Midbrain (tissue), 1 donor: ENCODE measurements at regions not wholly inside any gene's neighbourhood (a gene's known extent, or its start where the extent isn't known, plus 50 kb on each side); places are given as distances from the start of the nearest gene placed in this dataset.

Experiments used
- DNase-seq: peaks from one replicate; lab custom pipeline; 2025; lab: John Stamatoyannopoulos, UW

GRCh38 chr18:65411061-65411460 is 339.8 kb upstream of the CDH7 start:
- DNase-seq, result no peak

DNA sequence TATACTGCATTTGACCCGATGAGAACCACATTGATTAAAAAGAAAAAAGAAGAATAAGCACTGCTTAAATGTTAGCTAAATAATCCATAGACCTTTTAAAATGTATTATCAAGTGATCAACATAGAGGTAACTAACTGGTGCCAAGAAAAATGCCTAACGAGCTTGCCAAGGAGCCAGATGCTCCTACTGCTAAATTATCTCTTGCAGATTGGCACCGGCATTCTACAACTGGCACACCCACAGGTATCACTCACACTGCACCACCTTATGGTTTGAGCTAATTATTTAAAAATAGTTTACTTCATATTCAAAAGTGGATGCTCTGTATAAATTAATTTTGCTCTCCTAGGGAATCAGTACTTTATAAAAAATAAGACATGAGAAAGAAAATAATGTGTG is 341.6 kb upstream of the CDH7 start:
- no peak for DNase-seq

DNA sequence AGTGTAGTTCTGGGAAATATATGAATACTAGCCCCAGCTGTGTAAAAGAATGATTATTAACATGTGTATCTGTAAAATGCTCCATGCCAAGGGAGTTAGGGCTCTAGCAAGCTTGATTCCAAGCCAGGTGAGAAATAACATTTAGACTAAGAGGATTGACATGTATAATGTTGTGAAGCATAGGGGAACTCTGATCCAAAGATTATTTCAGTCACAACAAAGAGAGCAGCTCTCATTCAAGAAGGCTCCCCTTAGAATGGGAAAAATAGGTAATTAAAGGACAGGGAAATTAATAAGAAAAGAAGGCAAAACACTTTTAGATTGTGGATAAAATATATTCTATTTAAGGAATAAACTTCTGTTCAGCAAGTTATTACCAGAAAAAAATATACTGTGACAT is 347.3 kb upstream of the CDH7 start:
- DNase-seq, result no peak

- DNase-seq, result no peak
These were observed 351.7 kb upstream of the CDH7 start for GRCh38 chr18:65399091-65399490.

DNA sequence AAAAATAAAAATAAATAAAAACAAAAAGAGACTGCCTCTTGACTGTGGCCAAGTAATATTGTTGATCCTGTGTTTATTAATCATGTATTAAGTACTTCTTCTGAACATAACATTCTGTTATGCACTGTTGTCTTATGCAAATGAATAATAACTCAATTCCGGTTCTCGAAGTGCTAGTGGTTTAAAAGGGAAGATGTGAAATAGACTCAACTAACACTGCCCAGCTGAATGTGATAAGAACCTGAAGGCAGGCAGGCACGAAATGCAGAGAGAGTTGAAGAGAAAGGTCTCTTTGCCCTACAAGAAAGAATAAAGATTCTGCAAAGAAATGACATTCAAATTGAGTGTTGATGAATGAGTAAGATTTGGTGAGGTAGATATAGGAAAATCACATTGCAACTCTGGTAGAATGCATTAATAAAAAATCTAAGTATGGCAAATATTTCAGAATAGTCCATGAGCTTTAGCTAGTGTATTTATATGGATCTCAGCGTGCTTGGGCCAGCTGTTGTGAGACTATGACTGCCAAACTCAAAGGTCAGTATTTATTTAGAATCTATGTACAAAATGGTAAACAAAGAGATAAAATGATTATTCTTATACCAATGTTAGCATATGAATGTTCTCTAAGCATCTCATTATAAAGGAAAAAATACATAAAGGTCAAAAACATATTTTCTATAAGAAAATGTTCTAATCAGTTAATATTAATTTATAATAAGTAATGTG is 352.3 kb upstream of the CDH7 start:
- no peak for DNase-seq

DNA sequence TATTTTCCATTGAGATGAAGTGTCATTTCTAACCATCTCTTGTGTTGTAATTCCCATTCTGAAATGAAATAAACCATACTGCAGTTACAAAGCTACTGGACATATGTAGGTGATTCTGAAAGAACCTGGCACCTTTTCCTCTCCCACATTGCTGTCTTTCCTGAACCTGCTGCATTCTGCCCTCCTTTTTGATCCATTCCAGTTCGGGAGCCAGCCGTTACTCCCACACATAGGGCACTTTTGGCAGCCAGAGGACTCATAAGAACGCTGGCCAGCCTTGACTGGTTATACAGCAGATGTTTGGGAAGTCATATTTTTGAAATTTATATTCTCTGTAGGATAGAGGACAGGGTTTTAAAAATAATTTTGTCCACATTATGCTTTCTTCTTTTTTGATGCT is 369.8 kb upstream of the CDH7 start:
- DNase-seq, result no peak

DNA sequence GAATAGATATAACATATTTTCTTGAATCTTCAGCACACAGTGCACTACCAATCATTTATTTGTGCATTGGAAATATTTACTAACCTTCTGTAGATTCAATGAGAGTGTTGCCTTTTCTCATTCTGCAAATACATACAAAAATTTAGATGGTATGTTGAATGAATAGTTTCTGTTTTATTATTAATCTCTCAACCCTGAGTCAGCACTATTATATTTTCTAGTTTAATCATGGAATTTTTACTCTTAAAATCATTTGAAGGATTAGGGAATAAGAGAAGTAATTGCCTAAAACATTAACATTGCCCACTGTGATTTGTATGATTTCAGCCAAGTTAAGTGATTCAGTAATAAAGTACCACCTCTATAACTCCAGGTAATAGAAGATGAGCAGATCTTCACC is 370.2 kb upstream of the CDH7 start:
- DNase-seq, result no peak

GRCh38 chr18:65372904-65373303 is 377.9 kb upstream of the CDH7 start:
- DNase-seq, result no peak

GRCh38 chr18:65365245-65365980 is 385.4 kb upstream of the CDH7 start:
- DNase-seq, result no peak

- no peak for DNase-seq
These were observed 386.7 kb upstream of the CDH7 start for GRCh38 chr18:65363911-65364632.

- no peak for DNase-seq
These were observed 387.8 kb upstream of the CDH7 start for GRCh38 chr18:65363011-65363410.

DNA sequence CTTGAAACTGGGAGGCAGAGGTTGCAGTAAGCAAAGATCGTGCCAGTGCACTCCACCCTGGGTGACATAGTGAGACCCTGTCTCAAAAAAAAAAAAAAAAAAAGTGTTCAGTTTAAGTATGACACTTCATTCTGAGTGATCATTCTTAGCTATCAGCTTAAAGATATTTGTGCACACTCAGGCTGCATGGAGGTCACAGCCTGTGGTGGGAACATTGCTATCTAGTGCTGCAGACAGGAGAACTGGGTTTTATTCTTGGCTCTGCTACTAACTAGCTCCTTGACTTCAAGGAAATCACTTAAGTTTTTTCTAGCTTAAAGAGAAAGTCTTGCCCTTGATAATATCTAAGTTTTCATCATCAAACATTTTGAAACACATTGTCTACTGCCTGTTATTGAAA is 391.3 kb upstream of the CDH7 start:
- DNase-seq, result no peak

GRCh38 chr18:65358306-65358705 is 392.5 kb upstream of the CDH7 start:
- DNase-seq, result no peak

DNA sequence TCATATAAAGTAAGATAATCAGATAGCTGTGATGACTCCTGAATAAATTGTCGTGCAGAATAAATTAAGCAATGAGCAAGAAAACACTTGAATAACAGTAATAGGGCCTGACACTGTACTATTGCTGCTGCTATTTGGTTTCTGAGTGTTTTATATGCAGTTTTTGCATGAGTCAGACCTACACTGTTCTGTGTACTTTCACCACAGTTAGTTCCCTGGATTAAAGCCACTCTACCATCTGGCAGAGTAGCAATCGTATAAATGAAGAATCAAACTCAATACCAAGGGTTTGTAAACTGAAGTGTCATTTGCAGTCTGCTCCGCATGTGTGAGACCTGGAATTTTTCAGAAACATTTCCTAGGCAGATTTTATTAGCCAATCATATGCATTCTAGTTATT is 398.6 kb upstream of the CDH7 start:
- no peak for DNase-seq

DNA sequence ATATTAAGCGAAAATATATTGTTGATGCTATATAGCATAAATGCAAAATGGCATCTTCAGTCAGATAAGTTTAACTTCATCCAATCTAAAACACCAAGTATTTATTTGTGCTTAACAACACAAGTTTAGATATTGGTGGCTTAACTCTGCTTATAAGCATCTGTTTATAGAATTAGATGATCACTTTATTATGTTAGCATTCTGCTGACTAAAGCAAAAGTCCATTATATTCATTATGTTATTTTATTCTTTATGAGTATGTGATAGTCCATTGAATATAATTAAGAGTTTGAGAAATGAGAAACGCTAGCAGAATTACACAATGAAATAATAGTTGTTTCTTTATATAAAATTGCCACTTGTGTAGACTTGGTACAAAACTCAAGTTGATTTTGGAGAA is 401.2 kb upstream of the CDH7 start:
- no peak for DNase-seq

DNA sequence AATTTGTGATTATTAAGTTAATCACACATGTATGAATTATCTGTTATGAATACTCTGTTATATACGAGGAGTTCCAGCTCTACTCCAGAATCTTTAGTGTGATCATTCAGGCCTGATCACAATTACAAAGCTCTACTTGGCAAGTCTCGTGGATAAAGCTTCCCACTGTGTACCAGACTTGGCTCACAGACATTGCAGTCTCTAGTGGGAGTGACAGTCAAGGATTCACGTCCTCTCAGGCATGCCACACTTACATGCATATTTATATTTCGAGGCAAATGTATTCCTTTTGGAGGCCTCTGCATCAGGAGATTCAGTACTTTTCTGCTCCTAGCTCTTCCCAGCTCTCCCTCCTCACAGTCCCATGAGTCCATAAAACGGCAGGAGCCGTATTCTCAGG is 403.4 kb upstream of the CDH7 start:
- no peak for DNase-seq

DNA sequence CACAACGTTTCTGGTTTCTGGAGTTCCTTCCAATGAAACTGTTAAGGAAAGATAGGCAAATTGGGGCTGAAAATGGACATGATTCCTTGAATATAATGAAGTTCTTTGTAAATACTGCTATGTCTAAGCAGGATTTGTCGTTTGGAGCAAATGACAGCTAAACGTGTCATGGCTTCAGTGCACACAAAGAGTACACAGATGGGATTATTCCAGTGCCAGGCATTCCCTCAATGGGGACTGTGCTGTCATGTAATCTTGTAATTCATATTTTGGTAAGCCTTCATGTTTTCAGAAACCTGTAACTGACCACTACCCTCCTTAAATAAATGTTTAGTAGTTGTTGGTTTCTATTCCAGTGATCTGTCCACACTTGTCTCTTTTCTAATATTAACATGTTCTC is 404.7 kb upstream of the CDH7 start:
- DNase-seq, result no peak

GRCh38 chr18:65343571-65343970 is 407.2 kb upstream of the CDH7 start:
- DNase-seq, result no peak

DNA sequence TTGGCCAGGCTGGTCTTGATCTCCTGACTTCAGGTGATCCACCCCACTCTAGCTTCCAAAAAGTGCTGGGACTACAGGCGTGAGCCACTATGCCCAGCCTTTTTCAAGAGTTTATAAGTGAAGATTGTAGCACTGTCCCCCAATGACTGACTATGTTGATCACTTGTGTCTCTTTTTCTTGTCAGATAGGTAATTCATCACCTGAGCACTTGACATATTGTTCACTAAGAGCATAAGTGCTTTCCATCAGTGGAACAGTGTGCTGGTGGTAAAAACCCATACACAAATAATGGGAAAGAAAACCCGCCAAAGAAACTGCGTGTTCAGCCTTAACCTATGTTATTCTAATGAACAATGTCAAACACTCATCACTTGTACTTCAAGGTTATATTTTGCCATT is 414.4 kb upstream of the CDH7 start:
- DNase-seq, result no peak

DNA sequence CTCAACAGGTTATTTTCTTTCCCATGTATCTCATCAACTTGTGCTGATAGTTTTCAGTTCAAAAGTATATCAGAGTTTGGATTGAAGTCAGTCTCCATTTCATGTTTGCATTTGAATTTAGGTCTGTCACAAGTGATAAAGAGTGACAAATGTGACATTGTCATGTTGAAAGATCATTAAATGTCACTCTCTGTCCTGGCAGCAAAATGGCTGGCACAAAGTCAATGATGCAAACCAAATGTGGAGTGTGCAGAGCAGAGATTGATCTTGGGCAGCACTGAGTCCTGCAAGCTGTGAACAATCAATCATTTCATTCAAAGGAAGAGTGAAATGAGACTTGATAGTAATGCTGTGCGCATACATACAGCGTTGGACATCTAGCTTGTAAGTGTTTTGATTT is 421.8 kb upstream of the CDH7 start:
- no peak for DNase-seq

DNA sequence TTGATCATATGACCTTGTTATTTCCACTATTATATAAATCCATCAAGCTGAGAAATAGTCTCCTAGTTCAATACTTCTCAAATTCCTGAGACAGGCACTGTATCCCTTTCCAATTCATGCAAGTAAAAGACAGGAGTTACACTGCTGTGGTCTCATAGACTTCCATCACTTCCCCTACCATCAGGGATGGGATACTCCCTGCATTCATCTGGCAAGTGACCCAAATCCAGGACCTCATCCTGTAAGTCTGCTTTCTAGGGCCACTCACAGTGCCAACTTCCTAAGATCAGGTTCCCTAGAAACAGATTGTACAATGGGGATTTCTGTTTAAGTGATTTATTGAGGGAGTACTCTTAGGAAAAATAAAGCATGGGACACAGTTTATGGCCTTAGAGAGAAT is 424.0 kb upstream of the CDH7 start:
- DNase-seq, result no peak

DNA sequence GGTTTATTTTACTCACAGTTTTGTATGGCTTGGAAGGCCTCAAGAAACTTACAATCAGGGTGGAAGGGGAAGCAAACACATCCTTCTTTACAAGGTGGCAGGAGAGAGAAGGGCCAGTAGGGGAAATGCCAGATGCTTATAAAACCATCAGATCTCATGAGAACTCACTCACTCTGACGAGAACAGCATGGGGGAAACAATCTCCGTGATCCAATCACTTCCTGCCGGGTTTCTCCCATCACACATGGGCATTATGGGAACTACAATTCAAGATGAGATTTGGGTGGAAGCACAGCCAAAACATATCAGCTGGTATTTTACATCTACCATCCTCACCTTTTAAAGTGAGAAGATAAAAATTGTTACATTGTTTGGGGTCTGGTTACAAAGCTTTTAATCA is 427.9 kb upstream of the CDH7 start:
- DNase-seq, result no peak

- no peak for DNase-seq
These were observed 452.4 kb upstream of the CDH7 start for GRCh38 chr18:65298422-65298821.
